HG03439 (cell line): ENCODE measurements at regions not wholly inside any gene's neighbourhood (a gene's known extent, or its start where the extent isn't known, plus 50 kb on each side); places are given as distances from the start of the nearest gene placed in this dataset.

ENCODE experiments used
- ATAC-seq: cut with Tn5 transposase; IDR thresholded peaks from one replicate; pipeline ENCODE4 v1.9.1; 2021; ENCODE audit warnings: mild to moderate bottlenecking, moderate library complexity; ENCODE audit not compliant: unreplicated experiment

- ATAC-seq = no peak
Measured at GRCh38 chr3:64464955-64465354, 222.8 kb downstream of the ADAMTS9 start.

- no peak for ATAC-seq
Measured at GRCh38 chr3:64463981-64464380, 223.8 kb downstream of the ADAMTS9 start.

- no peak for ATAC-seq
Measured at GRCh38 chr3:64462203-64462602, 225.6 kb downstream of the ADAMTS9 start.

- ATAC-seq = no peak
Measured at GRCh38 chr3:64460877-64461276, 226.9 kb downstream of the ADAMTS9 start.

GRCh38 chr3:64460141-64460730 is 227.6 kb downstream of the ADAMTS9 start:
- no peak for ATAC-seq

GRCh38 chr3:64459711-64460110 is 228.1 kb downstream of the ADAMTS9 start:
- ATAC-seq = no peak

- no peak for ATAC-seq
Measured at GRCh38 chr3:64457811-64458210, 230.0 kb downstream of the ADAMTS9 start.

- no peak for ATAC-seq
Measured at GRCh38 chr3:64456674-64457073, 231.1 kb downstream of the ADAMTS9 start.

- ATAC-seq = no peak
Measured at GRCh38 chr3:64455351-64455750, 230.1 kb upstream of the PRICKLE2 start.

GRCh38 chr3:64454768-64455167 is 229.5 kb upstream of the PRICKLE2 start:
- no peak for ATAC-seq

- no peak for ATAC-seq
Measured at GRCh38 chr3:64454179-64454578, 228.9 kb upstream of the PRICKLE2 start.

- no peak for ATAC-seq
Measured at GRCh38 chr3:64451283-64452012, 226.2 kb upstream of the PRICKLE2 start.

GRCh38 chr3:64450396-64450956 is 225.2 kb upstream of the PRICKLE2 start:
- ATAC-seq = no peak

GRCh38 chr3:64449026-64449425 is 223.8 kb upstream of the PRICKLE2 start:
- ATAC-seq = no peak

- no peak for ATAC-seq
Measured at GRCh38 chr3:64445944-64446300, 220.7 kb upstream of the PRICKLE2 start.

GRCh38 chr3:64445109-64445943 is 220.1 kb upstream of the PRICKLE2 start:
- no peak for ATAC-seq

GRCh38 chr3:64444490-64445108 is 219.3 kb upstream of the PRICKLE2 start:
- ATAC-seq = no peak

- no peak for ATAC-seq
Measured at GRCh38 chr3:64443546-64444381, 218.5 kb upstream of the PRICKLE2 start.

- ATAC-seq = no peak
Measured at GRCh38 chr3:64441861-64442260, 216.6 kb upstream of the PRICKLE2 start.

GRCh38 chr3:64440498-64440897 is 215.2 kb upstream of the PRICKLE2 start:
- no peak for ATAC-seq
